HEK293T (cell line): ENCODE measurements at regions not wholly inside any gene's neighbourhood (a gene's known extent, or its start where the extent isn't known, plus 50 kb on each side); places are given as distances from the start of the nearest gene placed in this dataset.

Experiments used
- ARNT ChIP-seq: fragments of 450-650 bp; IDR thresholded peaks from 2 replicates; pipeline ENCODE4 v1.6.1; 2017; ENCODE audit warnings: mild to moderate bottlenecking
- FOXM1 ChIP-seq: fragments of 450-650 bp; IDR thresholded peaks from 2 replicates; pipeline ENCODE4 v1.6.1; 2017; ENCODE audit warnings: mild to moderate bottlenecking, borderline replicate concordance
- SP1 ChIP-seq: fragments of 450-650 bp; IDR thresholded peaks from 2 replicates; pipeline ENCODE4 v1.6.1; 2017

GRCh38 chr9:32069969-32070368 is 314.5 kb upstream of the ACO1 start:
- TF ChIP-seq SP1 = no peak
- TF ChIP-seq ARNT = no peak
- TF ChIP-seq FOXM1 = no peak
